GM12878 (cell line): ENCODE measurements at regions not wholly inside any gene's neighbourhood (a gene's known extent, or its start where the extent isn't known, plus 50 kb on each side); places are given as distances from the start of the nearest gene placed in this dataset.

Experiments used
- ATAC-seq: fragments of 200-7000 bp; cut with Tn5 transposase; 3 replicates; pipeline ENCODE4 v1.9.1; 2020; ENCODE audit warnings: mild to moderate bottlenecking, moderate library complexity
- BruUV-seq: library from RNA; stranded (reverse); fragments of 400-500 nt; replicated peaks from 2 replicates; lab custom pipeline; 2021; lab: Mats Ljungman, UMichigan
- CTCF ChIA-PET: fragments of 300-600 bp; sonication (Branson Sonifier 250); formaldehyde crosslinking; extraction: SDS; loops from one replicate; lab custom pipeline; 2021; ENCODE audit warnings: inconsistent platforms; lab: Yijun Ruan, JAX
- POLR2A ChIA-PET: fragments of 350-600 bp; formaldehyde crosslinking; extraction: SDS; loops from one replicate; lab custom pipeline; 2021; ENCODE audit warnings: inconsistent platforms; lab: Charles Lee
- RAD21 ChIA-PET: fragments of 300-600 bp; sonication (Branson Sonifier 250); formaldehyde crosslinking; loops from one replicate; lab custom pipeline; 2023; ENCODE audit warnings: antibody characterized with exemption; ENCODE audit not compliant: unreplicated experiment; lab: Charles Lee
- SMC1A ChIA-PET: fragments of 300-600 bp; sonication (Branson Sonifier 250); formaldehyde crosslinking; loops from one replicate; lab custom pipeline; 2023; ENCODE audit not compliant: unreplicated experiment, uncharacterized antibody; lab: Charles Lee
- DNase-seq: peaks from one replicate; pipeline ENCODE4 v3.0.0-alpha.2; 2011; ENCODE audit warnings: low read depth, low spot score
- FAIRE-seq: peaks from 3 replicates; lab custom pipeline; 2011; peaks lifted over from hg19 to GRCh38; lab: Jason Lieb, UNC
- H2AFZ ChIP-seq: 2 replicates; pipeline ENCODE4 v1.6.0; 2011; ENCODE audit warnings: low read depth, low read length, control low read depth; ENCODE audit not compliant: control insufficient read depth
- H3K27ac ChIP-seq: 2 replicates; pipeline ENCODE4 v1.5.1; 2011; ENCODE audit warnings: control low read depth; ENCODE audit not compliant: control insufficient read depth, insufficient read depth
- H3K27me3 ChIP-seq, 2 experiments: replicated peaks in 1 of 2; 2 replicates each; pipeline versions ENCODE4 v1.6.0 to v1.6.1; 2011; ENCODE audit warnings: low read length in 1 of 2; ENCODE audit not compliant: control insufficient read depth in 2 of 2, insufficient read depth in 2 of 2
- H3K36me3 ChIP-seq, 2 experiments: 2 replicates each; pipeline ENCODE4 v1.5.1; 2011; ENCODE audit warnings: low read length in 1 of 2; ENCODE audit not compliant: control insufficient read depth in 2 of 2, insufficient read depth in 2 of 2
- H3K4me1 ChIP-seq: 2 replicates; pipeline ENCODE4 v1.6.1; 2011; ENCODE audit warnings: mild to moderate bottlenecking, low read length, moderate library complexity, mixed read lengths; ENCODE audit not compliant: control insufficient read depth, insufficient read depth
- H3K4me2 ChIP-seq: 2 replicates; pipeline ENCODE4 v1.6.0; 2011; ENCODE audit warnings: control low read depth; ENCODE audit not compliant: control insufficient read depth, insufficient read depth
- H3K4me3 ChIP-seq: fragments of 200-600 bp; sonication (generic); 2 replicates; pipeline ENCODE4 v1.5.1; 2016
- H3K79me2 ChIP-seq: 2 replicates; pipeline ENCODE4 v1.6.0; 2011; ENCODE audit warnings: low read length; ENCODE audit not compliant: control insufficient read depth, insufficient read depth
- H3K9ac ChIP-seq: 2 replicates; pipeline ENCODE4 v1.8.0; 2011; ENCODE audit warnings: low read length, control low read depth, mixed read lengths; ENCODE audit not compliant: control insufficient read depth, insufficient read depth
- H3K9me3 ChIP-seq: replicated peaks from 3 replicates; pipeline ENCODE4 v1.5.1; 2011; ENCODE audit warnings: mild to moderate bottlenecking, low read length; ENCODE audit not compliant: control insufficient read depth, insufficient read depth
- H4K20me1 ChIP-seq: 2 replicates; pipeline ENCODE4 v1.6.0; 2011; ENCODE audit not compliant: control insufficient read depth, insufficient read depth
- CBX3 ChIP-seq: fragments of 200-600 bp; sonication (generic); IDR thresholded peaks from 2 replicates; pipeline ENCODE4 v1.6.1; 2016; ENCODE audit warnings: low read depth, borderline replicate concordance
- FOXM1 ChIP-seq: IDR thresholded peaks from 2 replicates; pipeline ENCODE4 v1.6.1; 2012; ENCODE audit warnings: low read depth, mild to moderate bottlenecking, inconsistent platforms, low read length, moderate library complexity
- HDAC2 ChIP-seq: fragments of 200-600 bp; sonication (generic); IDR thresholded peaks from 2 replicates; pipeline ENCODE4 v1.6.1; 2017
- LARP7 ChIP-seq: fragments of 450-650 bp; IDR thresholded peaks from 2 replicates; pipeline ENCODE4 v1.6.1; 2017; ENCODE audit warnings: mild to moderate bottlenecking
- MTA2 ChIP-seq: fragments of 450-650 bp; IDR thresholded peaks from 2 replicates; pipeline ENCODE4 v1.6.1; 2016; ENCODE audit warnings: low read depth, mild to moderate bottlenecking, moderate library complexity
- MYC ChIP-seq: IDR thresholded peaks from 2 replicates; pipeline ENCODE4 v1.6.1; 2011; ENCODE audit warnings: mild to moderate bottlenecking, low read length, moderate library complexity, inconsistent platforms; ENCODE audit not compliant: insufficient read depth, insufficient replicate concordance, insufficient read length, severe bottlenecking
- NFXL1 ChIP-seq: fragments of 450-650 bp; IDR thresholded peaks from 2 replicates; pipeline ENCODE4 v1.6.1; 2017; ENCODE audit warnings: antibody characterized with exemption, mild to moderate bottlenecking, borderline replicate concordance
- NFYA ChIP-seq: IDR thresholded peaks from 2 replicates; pipeline ENCODE4 v1.6.1; 2011; ENCODE audit warnings: low read depth, mild to moderate bottlenecking, low read length, improper control_type of control experiment, borderline replicate concordance
- NR2C1 ChIP-seq: fragments of 450-650 bp; IDR thresholded peaks from 2 replicates; pipeline ENCODE4 v1.6.1; 2017; ENCODE audit warnings: antibody characterized with exemption, mild to moderate bottlenecking, moderate library complexity
- NR2C2 ChIP-seq: IDR thresholded peaks from 2 replicates; pipeline ENCODE4 v1.6.1; 2011; ENCODE audit warnings: borderline replicate concordance, low read depth; ENCODE audit not compliant: control insufficient read depth, insufficient read length
- RAD21 ChIP-seq: IDR thresholded peaks from 2 replicates; pipeline ENCODE4 v1.6.1; 2011; ENCODE audit warnings: mild to moderate bottlenecking, low read depth, low read length, moderate library complexity; ENCODE audit not compliant: insufficient read depth
- RAD51 ChIP-seq: fragments of 450-650 bp; IDR thresholded peaks from 2 replicates; pipeline ENCODE4 v1.6.1; 2016; ENCODE audit warnings: moderate library complexity, mild to moderate bottlenecking, inconsistent platforms
- SP1 ChIP-seq: IDR thresholded peaks from one replicate; pipeline ENCODE4 v1.6.1; 2011; ENCODE audit warnings: low read depth, low read length
- TARDBP ChIP-seq: IDR thresholded peaks from 2 replicates; pipeline ENCODE4 v1.6.1; 2016; ENCODE audit warnings: borderline replicate concordance
- YBX1 ChIP-seq: fragments of 450-650 bp; IDR thresholded peaks from 2 replicates; pipeline ENCODE4 v1.6.1; 2016; ENCODE audit warnings: antibody characterized with exemption
- WGBS: methylation state at CpG from one replicate; pipeline ENCODE4 v1.1.6; 2016; ENCODE audit warnings: low lambda C conversion rate; ENCODE audit not compliant: insufficient replicate concordance, insufficient coverage; ENCODE audit errors: missing lambda C conversion rate; 5-methylcytosine and 5-hydroxymethylcytosine counted together
- in situ Hi-C: fragments of 300-500 bp; cut with MboI; formaldehyde crosslinking; loops from 9 replicates; pipeline ENCODE4 v1.14.3; 2018; ENCODE audit warnings: mixed read lengths
- intact Hi-C: fragments of 100-400 bp; cut with micrococcal nuclease; formaldehyde crosslinking; loops from one replicate; pipeline ENCODE4 v1.14.2; 2022; ENCODE audit not compliant: unreplicated experiment
- TF ChIP-seq, protein P1 (sequence below): fragments of 450-650 bp; IDR thresholded peaks from 2 replicates; pipeline ENCODE4 v1.6.1; 2017; ENCODE audit warnings: antibody characterized with exemption, mild to moderate bottlenecking, moderate library complexity
- TF ChIP-seq, protein P2 (sequence below): fragments of 450-650 bp; IDR thresholded peaks from 2 replicates; pipeline ENCODE4 v1.6.1; 2016; ENCODE audit warnings: mild to moderate bottlenecking
- TF ChIP-seq, protein P3 (sequence below): fragments of 450-650 bp; formaldehyde crosslinking; IDR thresholded peaks from 2 replicates; pipeline ENCODE4 v1.4.0; 2020; ENCODE audit warnings: mild to moderate bottlenecking, moderate library complexity

DNA sequence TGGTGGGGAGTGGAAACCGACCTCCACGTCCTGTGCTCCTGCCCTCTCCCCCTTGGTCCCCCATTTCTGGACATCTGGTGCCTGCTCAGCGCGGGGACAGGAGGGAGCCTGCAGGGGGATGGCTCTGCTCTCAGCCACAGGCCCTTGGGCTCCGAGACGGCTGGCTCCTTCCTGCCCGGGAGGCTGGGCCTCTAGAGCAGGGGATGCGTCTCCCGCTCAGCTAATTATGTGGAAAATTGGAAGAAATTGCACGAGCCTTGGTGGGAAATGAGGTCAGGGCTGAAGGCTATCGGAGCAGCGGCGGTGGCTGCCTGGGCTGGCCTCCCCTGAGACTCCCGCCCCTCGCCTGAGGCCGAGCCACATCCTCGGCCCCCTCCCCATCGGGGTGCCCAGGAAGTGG, 154.6 kb upstream of the CIBAR2 start:
- peaks cover 0 to 4% of the 10 kb centered on the region in 2 experiments; a peak in 3 of 4 replicates for H3K27me3 ChIP-seq
- H3K9ac ChIP-seq: no peak overlapping the region
- H3K27ac ChIP-seq: no peak overlapping the region
- CTCF ChIA-PET: interaction anchor here (1.0 to 1.9 kb wide), 4 partner anchors 9 to 152 kb away, joined by 3 to 8 read pairs (median 4); no protein-coding TSS in a partner anchor
- H2AFZ ChIP-seq: no peak overlapping the region
- FAIRE-seq: no peak
- H3K4me3 ChIP-seq: no peak overlapping the region
- WGBS: 30% methylated on average over 18 of the region's 18 CpGs
- H3K79me2 ChIP-seq: no peaks in the 10 kb centered on the region
- SMC1A ChIA-PET: interaction anchor here (1.8 kb wide), 1 partner anchor 152 kb away, joined by 6 read pairs; no protein-coding TSS in a partner anchor
- no TSS peak for BruUV-seq
- intact Hi-C loops: no loop called here
- POLR2A ChIA-PET: no interaction called here
- H3K4me1 ChIP-seq: no peaks in the 10 kb centered on the region
- no peak for ATAC-seq
- H3K4me2 ChIP-seq: no peak overlapping the region
- no peaks in the 10 kb centered on the region for H4K20me1 ChIP-seq
- DNase-seq: no peak
- TF ChIP-seq, protein P1, sequence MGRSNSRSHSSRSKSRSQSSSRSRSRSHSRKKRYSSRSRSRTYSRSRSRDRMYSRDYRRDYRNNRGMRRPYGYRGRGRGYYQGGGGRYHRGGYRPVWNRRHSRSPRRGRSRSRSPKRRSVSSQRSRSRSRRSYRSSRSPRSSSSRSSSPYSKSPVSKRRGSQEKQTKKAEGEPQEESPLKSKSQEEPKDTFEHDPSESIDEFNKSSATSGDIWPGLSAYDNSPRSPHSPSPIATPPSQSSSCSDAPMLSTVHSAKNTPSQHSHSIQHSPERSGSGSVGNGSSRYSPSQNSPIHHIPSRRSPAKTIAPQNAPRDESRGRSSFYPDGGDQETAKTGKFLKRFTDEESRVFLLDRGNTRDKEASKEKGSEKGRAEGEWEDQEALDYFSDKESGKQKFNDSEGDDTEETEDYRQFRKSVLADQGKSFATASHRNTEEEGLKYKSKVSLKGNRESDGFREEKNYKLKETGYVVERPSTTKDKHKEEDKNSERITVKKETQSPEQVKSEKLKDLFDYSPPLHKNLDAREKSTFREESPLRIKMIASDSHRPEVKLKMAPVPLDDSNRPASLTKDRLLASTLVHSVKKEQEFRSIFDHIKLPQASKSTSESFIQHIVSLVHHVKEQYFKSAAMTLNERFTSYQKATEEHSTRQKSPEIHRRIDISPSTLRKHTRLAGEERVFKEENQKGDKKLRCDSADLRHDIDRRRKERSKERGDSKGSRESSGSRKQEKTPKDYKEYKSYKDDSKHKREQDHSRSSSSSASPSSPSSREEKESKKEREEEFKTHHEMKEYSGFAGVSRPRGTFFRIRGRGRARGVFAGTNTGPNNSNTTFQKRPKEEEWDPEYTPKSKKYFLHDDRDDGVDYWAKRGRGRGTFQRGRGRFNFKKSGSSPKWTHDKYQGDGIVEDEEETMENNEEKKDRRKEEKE: no peak
- no peak for TF ChIP-seq SP1
- no peak for TF ChIP-seq MYC
- TF ChIP-seq, protein P2, sequence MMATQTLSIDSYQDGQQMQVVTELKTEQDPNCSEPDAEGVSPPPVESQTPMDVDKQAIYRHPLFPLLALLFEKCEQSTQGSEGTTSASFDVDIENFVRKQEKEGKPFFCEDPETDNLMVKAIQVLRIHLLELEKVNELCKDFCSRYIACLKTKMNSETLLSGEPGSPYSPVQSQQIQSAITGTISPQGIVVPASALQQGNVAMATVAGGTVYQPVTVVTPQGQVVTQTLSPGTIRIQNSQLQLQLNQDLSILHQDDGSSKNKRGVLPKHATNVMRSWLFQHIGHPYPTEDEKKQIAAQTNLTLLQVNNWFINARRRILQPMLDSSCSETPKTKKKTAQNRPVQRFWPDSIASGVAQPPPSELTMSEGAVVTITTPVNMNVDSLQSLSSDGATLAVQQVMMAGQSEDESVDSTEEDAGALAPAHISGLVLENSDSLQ: no peak
- TF ChIP-seq, protein P3, sequence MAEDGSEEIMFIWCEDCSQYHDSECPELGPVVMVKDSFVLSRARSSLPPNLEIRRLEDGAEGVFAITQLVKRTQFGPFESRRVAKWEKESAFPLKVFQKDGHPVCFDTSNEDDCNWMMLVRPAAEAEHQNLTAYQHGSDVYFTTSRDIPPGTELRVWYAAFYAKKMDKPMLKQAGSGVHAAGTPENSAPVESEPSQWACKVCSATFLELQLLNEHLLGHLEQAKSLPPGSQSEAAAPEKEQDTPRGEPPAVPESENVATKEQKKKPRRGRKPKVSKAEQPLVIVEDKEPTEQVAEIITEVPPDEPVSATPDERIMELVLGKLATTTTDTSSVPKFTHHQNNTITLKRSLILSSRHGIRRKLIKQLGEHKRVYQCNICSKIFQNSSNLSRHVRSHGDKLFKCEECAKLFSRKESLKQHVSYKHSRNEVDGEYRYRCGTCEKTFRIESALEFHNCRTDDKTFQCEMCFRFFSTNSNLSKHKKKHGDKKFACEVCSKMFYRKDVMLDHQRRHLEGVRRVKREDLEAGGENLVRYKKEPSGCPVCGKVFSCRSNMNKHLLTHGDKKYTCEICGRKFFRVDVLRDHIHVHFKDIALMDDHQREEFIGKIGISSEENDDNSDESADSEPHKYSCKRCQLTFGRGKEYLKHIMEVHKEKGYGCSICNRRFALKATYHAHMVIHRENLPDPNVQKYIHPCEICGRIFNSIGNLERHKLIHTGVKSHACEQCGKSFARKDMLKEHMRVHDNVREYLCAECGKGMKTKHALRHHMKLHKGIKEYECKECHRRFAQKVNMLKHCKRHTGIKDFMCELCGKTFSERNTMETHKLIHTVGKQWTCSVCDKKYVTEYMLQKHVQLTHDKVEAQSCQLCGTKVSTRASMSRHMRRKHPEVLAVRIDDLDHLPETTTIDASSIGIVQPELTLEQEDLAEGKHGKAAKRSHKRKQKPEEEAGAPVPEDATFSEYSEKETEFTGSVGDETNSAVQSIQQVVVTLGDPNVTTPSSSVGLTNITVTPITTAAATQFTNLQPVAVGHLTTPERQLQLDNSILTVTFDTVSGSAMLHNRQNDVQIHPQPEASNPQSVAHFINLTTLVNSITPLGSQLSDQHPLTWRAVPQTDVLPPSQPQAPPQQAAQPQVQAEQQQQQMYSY: no peak
- no peak for TF ChIP-seq FOXM1
- no peak for TF ChIP-seq MTA2
- no peak for TF ChIP-seq RAD51
- no peak for TF ChIP-seq TARDBP
- TF ChIP-seq NR2C1: no peak
- TF ChIP-seq RAD21: no peak
- TF ChIP-seq HDAC2: no peak
- TF ChIP-seq NFYA: no peak
- no peak for TF ChIP-seq CBX3
- no peak for TF ChIP-seq LARP7
- TF ChIP-seq NFXL1: no peak
- TF ChIP-seq NR2C2: no peak
- TF ChIP-seq YBX1: no peak
- in situ Hi-C loops: no loop called here
- H3K36me3 ChIP-seq: no peaks in the 10 kb centered on the region
- H3K9me3 ChIP-seq: no peaks in the 10 kb centered on the region
- RAD21 ChIA-PET: no interaction called here
